Peyer's patch (tissue), 4 donors: ENCODE measurements at regions not wholly inside any gene's neighbourhood (a gene's known extent, or its start where the extent isn't known, plus 50 kb on each side); places are given as distances from the start of the nearest gene placed in this dataset.
"Not testable (repeated sequence)": the region's sequence is repeated elsewhere in the genome, so short reads cannot be mapped to it uniquely, and the experiment has no call there.

Experiments
- DNase-seq, 3 donors: peaks; one replicate each; pipeline ENCODE4 v3.0.0-alpha.2; 2017 to 2019
- H3K27ac ChIP-seq, 4 donors: fragments of 200-600 bp; sonication (generic); one replicate each; pipeline ENCODE4 v1.5.1; 2016 to 2019
- H3K27me3 ChIP-seq, 2 donors: fragments of 200-600 bp; sonication (generic); one replicate each; pipeline ENCODE4 v1.5.1; 2019
- H3K36me3 ChIP-seq, 3 donors: fragments of 200-600 bp; sonication (generic); one replicate each; pipeline ENCODE4 v1.5.1; 2016 to 2019
- H3K4me1 ChIP-seq, 4 donors: fragments of 200-600 bp; sonication (generic); one replicate each; pipeline ENCODE4 v1.5.1; 2016 to 2019
- H3K4me3 ChIP-seq, 4 donors: fragments of 200-600 bp; sonication (generic); 1 replicate in 3 of 4; 2 replicates in 1 of 4; pipeline ENCODE4 v1.5.1; 2016 to 2019; ENCODE audit warnings: mild to moderate bottlenecking in 1 of 4
- H3K9me3 ChIP-seq, 4 donors: fragments of 200-600 bp; sonication (generic); one replicate each; pipeline ENCODE4 v1.5.1; 2016 to 2019; ENCODE audit warnings: mild to moderate bottlenecking in 1 of 4
- CTCF ChIP-seq, 6 experiments: fragments of 450-650 bp in 4 of 6; fragments of 200-600 bp in 2 of 6; sonication (generic) in 1 of 6; IDR thresholded peaks; one replicate each; pipeline ENCODE4 v1.5.1; 2017 to 2019; ENCODE audit warnings: antibody characterized with exemption in 6 of 6, mild to moderate bottlenecking in 3 of 6, moderate library complexity in 1 of 6
- POLR2A ChIP-seq, 2 donors: fragments of 450-650 bp; IDR thresholded peaks; one replicate each; pipeline ENCODE4 v1.5.1; 2017; ENCODE audit warnings: antibody characterized with exemption in 2 of 2, mild to moderate bottlenecking in 2 of 2, moderate library complexity in 2 of 2

GRCh38 chr13:68897331-68897928, 1210.2 kb upstream of the ATXN8OS start:
- DNase-seq, result no peak
- H3K9me3 ChIP-seq, result no peaks in the 10 kb centered on the region
- H3K27me3 ChIP-seq, result no peaks in the 10 kb centered on the region
- no peak overlapping the region for H3K4me3 ChIP-seq
- no peaks in the 10 kb centered on the region for H3K36me3 ChIP-seq
- H3K4me1 ChIP-seq, result no peaks in the 10 kb centered on the region
- no peak overlapping the region for H3K27ac ChIP-seq
- TF ChIP-seq POLR2A (IDR thresholded peaks at IDR 0.05), result no peak
- TF ChIP-seq CTCF (IDR thresholded peaks at IDR 0.05), result no peak

- no peak for DNase-seq
- H3K27me3 ChIP-seq, result no peaks in the 10 kb centered on the region
- H3K36me3 ChIP-seq, result no peaks in the 10 kb centered on the region
- no peaks in the 10 kb centered on the region for H3K9me3 ChIP-seq
- H3K4me3 ChIP-seq, result no peak overlapping the region
- H3K27ac ChIP-seq, result no peak overlapping the region
- H3K4me1 ChIP-seq, result no peaks in the 10 kb centered on the region
- TF ChIP-seq POLR2A (IDR thresholded peaks at IDR 0.05) (no peak), CTCF (IDR thresholded peaks at IDR 0.05) (no peak)
Measured at GRCh38 chr13:68895696-68896095, 1211.9 kb upstream of the ATXN8OS start.

DNA sequence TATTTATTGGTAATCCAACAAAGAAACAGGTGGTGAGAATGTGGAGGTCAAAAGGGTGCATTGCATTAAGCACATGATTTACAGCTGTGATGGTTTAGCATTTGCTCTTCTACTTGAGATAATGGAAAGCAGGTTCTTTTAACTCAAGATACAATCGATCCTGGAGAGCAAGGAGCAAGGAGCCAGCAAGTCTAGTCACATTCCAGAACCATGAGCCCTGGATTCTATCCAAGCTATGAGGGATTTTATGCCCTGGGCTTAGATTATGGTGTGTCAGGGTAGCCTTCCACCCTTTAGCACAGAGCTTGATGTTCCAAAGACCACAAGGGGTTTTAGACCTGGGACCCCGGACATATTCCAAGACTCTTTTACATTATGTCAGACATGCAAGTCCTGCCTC, 1213.9 kb upstream of the ATXN8OS start:
- not testable (repeated sequence) for DNase-seq, H3K27me3 ChIP-seq, H3K27ac ChIP-seq, H3K4me3 ChIP-seq, H3K9me3 ChIP-seq, H3K36me3 ChIP-seq, H3K4me1 ChIP-seq

DNA sequence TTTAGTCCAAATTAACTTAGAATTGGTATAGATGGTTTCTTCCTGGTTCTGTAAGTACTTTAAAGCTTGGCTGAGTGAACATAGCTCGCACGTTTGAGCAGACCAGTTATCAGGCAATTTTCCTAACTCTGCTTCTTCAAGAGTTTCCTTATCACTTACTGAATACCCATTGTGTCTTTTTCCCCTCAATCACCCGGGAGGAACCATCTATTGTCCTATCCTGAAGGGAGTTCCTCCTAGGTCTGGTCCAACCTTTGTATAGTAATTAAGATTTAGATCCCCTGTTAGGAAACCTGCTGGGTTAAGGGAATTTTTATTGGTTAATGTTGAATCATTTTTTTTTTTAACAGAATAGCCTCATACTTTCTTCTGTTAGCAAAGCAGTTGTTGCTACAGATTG, 1215.0 kb upstream of the ATXN8OS start:
- not testable (repeated sequence) for H3K4me3 ChIP-seq, H3K9me3 ChIP-seq, H3K4me1 ChIP-seq, H3K27me3 ChIP-seq, DNase-seq, H3K27ac ChIP-seq, H3K36me3 ChIP-seq

- not testable (repeated sequence) for H3K27ac ChIP-seq, H3K27me3 ChIP-seq, H3K4me1 ChIP-seq, H3K36me3 ChIP-seq, H3K4me3 ChIP-seq, DNase-seq, H3K9me3 ChIP-seq
Measured at GRCh38 chr13:68890101-68890500, 1217.5 kb upstream of the ATXN8OS start.

DNA sequence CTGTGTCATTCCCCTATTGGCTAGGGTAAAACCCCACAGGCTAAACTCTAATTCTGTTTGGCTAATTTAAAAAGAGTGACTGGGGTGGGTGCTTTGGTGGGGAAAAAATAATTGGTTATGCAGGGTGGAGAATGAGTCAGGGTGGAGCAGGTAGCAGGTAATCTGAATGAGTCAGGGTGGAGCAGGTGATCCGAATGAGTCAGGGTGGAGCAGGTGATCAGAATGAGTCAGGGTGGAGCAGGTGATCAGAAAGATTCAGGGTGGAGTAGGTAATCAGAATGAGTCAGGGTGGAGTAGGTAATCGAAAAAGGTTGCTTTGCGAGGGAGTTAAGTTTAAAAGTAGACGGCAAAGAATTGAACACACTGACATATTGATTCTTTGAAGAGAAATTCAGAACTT, 1218.8 kb upstream of the ATXN8OS start:
- DNase-seq, result no peak
- no peaks in the 10 kb centered on the region for H3K36me3 ChIP-seq
- H3K9me3 ChIP-seq, result no peaks in the 10 kb centered on the region
- TF ChIP-seq CTCF (IDR thresholded peaks at IDR 0.05) (no peak), POLR2A (IDR thresholded peaks at IDR 0.05) (no peak)
- no peak overlapping the region for H3K27ac ChIP-seq
- no peaks in the 10 kb centered on the region for H3K4me1 ChIP-seq
- H3K27me3 ChIP-seq, result no peaks in the 10 kb centered on the region
- no peak overlapping the region for H3K4me3 ChIP-seq

DNA sequence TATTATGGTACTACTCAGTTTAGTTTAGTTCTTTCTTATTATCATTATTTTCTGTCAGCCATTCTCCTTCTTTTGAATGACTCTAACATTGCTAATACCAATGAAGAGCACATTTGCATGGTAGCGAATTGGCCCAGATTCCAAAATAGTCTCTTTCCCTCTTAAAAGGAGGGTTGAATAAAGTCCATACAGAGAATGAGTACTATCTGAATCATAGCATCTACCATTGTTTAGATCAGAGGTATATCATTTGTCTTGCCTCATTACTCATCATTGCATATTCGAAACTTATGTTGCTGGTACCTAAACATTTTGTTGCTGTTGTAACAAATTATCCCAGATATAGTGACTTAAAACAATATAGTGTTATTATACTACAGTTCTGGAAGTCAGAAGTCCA, 1235.3 kb upstream of the ATXN8OS start:
- no peaks in the 10 kb centered on the region for H3K4me1 ChIP-seq
- no peak for DNase-seq
- TF ChIP-seq CTCF (IDR thresholded peaks at IDR 0.05) (no peak), POLR2A (IDR thresholded peaks at IDR 0.05) (no peak)
- H3K36me3 ChIP-seq, result no peaks in the 10 kb centered on the region
- H3K4me3 ChIP-seq, result no peak overlapping the region
- H3K27ac ChIP-seq, result no peak overlapping the region
- no peaks in the 10 kb centered on the region for H3K27me3 ChIP-seq
- H3K9me3 ChIP-seq, result no peaks in the 10 kb centered on the region
